B cell (primary cell): ENCODE measurements at regions not wholly inside any gene's neighbourhood (a gene's known extent, or its start where the extent isn't known, plus 50 kb on each side); places are given as distances from the start of the nearest gene placed in this dataset.

Source experiments
- ATAC-seq: fragments of 200-7000 bp; cut with Tn5 transposase; one replicate; pipeline ENCODE4 v1.10.0; 2021; ENCODE audit warnings: low read depth, mild to moderate bottlenecking, moderate number of reproducible peaks, moderate library complexity
- CTCF ChIA-PET: fragments of 350-600 bp; sonication (Branson Sonifier 250); formaldehyde crosslinking; loops from one replicate; lab custom pipeline; 2021; ENCODE audit warnings: antibody characterized with exemption, inconsistent platforms; lab: Charles Lee
- POLR2A ChIA-PET: fragments of 350-600 bp; sonication (Branson Sonifier 250); formaldehyde crosslinking; loops from one replicate; lab custom pipeline; 2021; ENCODE audit warnings: antibody characterized with exemption; lab: Charles Lee
- DNase-seq: peaks from one replicate; pipeline ENCODE4 v3.0.0; 2013
- H2AFZ ChIP-seq: 2 replicates; pipeline ENCODE4 v1.6.1; 2012; ENCODE audit warnings: mild to moderate bottlenecking, low read depth, low read length; ENCODE audit not compliant: insufficient read depth, poor library complexity, severe bottlenecking
- H3K27ac ChIP-seq, 2 donors: 1 replicate in 1 of 2; 2 replicates in 1 of 2; pipeline ENCODE4 v1.5.1; 2012 to 2013; ENCODE audit warnings: low read length in 2 of 2, mild to moderate bottlenecking in 2 of 2, moderate library complexity in 1 of 2
- H3K27me3 ChIP-seq, 4 experiments: fragments of 200-600 bp in 1 of 4; sonication (generic) in 1 of 4; replicated peaks in 1 of 4; 1 replicate in 2 of 4; 2 replicates in 2 of 4; pipeline versions ENCODE4 v1.6.1 to v1.7.0; 2013 to 2016; ENCODE audit warnings: low read length in 3 of 4, mild to moderate bottlenecking in 2 of 4, mixed read lengths in 1 of 4, moderate library complexity in 1 of 4; ENCODE audit not compliant: insufficient read depth in 4 of 4, control insufficient read depth in 3 of 4; ENCODE audit errors: control extremely low read depth in 1 of 4
- H3K36me3 ChIP-seq, 2 experiments: replicated peaks in 1 of 2; 1 replicate in 1 of 2; 2 replicates in 1 of 2; pipeline versions ENCODE4 v1.6.1 to v1.7.1; 2013; ENCODE audit warnings: low read length in 1 of 2; ENCODE audit not compliant: insufficient read depth in 2 of 2, control insufficient read depth in 1 of 2; ENCODE audit errors: control extremely low read depth in 1 of 2, extremely low read depth in 1 of 2
- H3K4me1 ChIP-seq, 2 donors: fragments of 200-600 bp in 1 of 2; sonication (generic) in 1 of 2; 1 replicate in 1 of 2; 2 replicates in 1 of 2; pipeline versions ENCODE4 v1.5.1 to v1.6.1; 2013 to 2017; ENCODE audit warnings: low read length in 2 of 2; ENCODE audit not compliant: control insufficient read depth in 2 of 2, insufficient read depth in 2 of 2
- H3K4me2 ChIP-seq: replicated peaks from 2 replicates; pipeline ENCODE3; 2012; ENCODE audit warnings: mild to moderate bottlenecking, low read depth, low read length; ENCODE audit not compliant: poor library complexity, severe bottlenecking
- H3K4me3 ChIP-seq, 5 experiments: fragments of 200-600 bp in 1 of 5; sonication (generic) in 1 of 5; 1 replicate in 3 of 5; 2 replicates in 2 of 5; pipeline versions ENCODE4 v1.5.1 to v1.7.0; 2011 to 2016; ENCODE audit warnings: low read length in 4 of 5, mild to moderate bottlenecking in 4 of 5, low read depth in 2 of 5, control low read depth in 1 of 5, moderate library complexity in 1 of 5; ENCODE audit not compliant: insufficient read depth in 1 of 5; ENCODE audit errors: control extremely low read depth in 1 of 5, extremely low read depth in 1 of 5
- H3K79me2 ChIP-seq: fragments of 200-600 bp; sonication (generic); one replicate; pipeline ENCODE4 v1.6.0; 2016; ENCODE audit warnings: low read length; ENCODE audit not compliant: control insufficient read depth, insufficient read depth
- H3K9ac ChIP-seq: fragments of 200-600 bp; sonication (generic); 2 replicates; pipeline ENCODE4 v1.6.1; 2017; ENCODE audit warnings: mild to moderate bottlenecking, low read length, moderate library complexity
- H3K9me3 ChIP-seq, 3 donors: one replicate each; pipeline versions ENCODE4 v1.6.1 to v1.7.1; 2013; ENCODE audit warnings: low read length in 2 of 3; ENCODE audit not compliant: control insufficient read depth in 2 of 3, insufficient read depth in 1 of 3; ENCODE audit errors: control extremely low read depth in 1 of 3
- H4K20me1 ChIP-seq: 2 replicates; pipeline ENCODE4 v1.6.0; 2012; ENCODE audit warnings: mild to moderate bottlenecking, low read length; ENCODE audit not compliant: insufficient read depth, control insufficient read depth, poor library complexity, severe bottlenecking
- H3K27ac Mint-ChIP-seq: one replicate; pipeline ENCODE4 v1.8.0; 2021; ENCODE audit warnings: mixed read lengths
- H3K27me3 Mint-ChIP-seq: one replicate; pipeline ENCODE4 v1.8.0; 2021; ENCODE audit warnings: mixed read lengths
- H3K4me1 Mint-ChIP-seq: one replicate; pipeline ENCODE4 v1.8.0; 2021; ENCODE audit warnings: mixed read lengths
- H3K4me3 Mint-ChIP-seq: one replicate; pipeline ENCODE4 v1.8.0; 2021; ENCODE audit warnings: mixed read lengths
- H3K9me3 Mint-ChIP-seq: one replicate; pipeline ENCODE4 v1.8.0; 2022; ENCODE audit warnings: mixed read lengths; ENCODE audit not compliant: insufficient read depth
- CTCF ChIP-seq: fragments of 200-600 bp; IDR thresholded peaks from one replicate; pipeline ENCODE4 v1.8.0; 2022; ENCODE audit warnings: antibody characterized with exemption, mild to moderate bottlenecking
- EZH2 ChIP-seq: IDR thresholded peaks from 2 replicates; pipeline ENCODE4 v1.6.1; 2012; ENCODE audit warnings: borderline replicate concordance, low read depth, mild to moderate bottlenecking, moderate library complexity, low read length; ENCODE audit not compliant: insufficient read depth, poor library complexity, severe bottlenecking
- WGBS: methylation state at CpG from one replicate; pipeline ENCODE4 v1.1.5; 2013; ENCODE audit warnings: missing lambda C conversion rate; ENCODE audit not compliant: insufficient coverage; 5-methylcytosine and 5-hydroxymethylcytosine counted together
- intact Hi-C: fragments of 100-400 bp; cut with micrococcal nuclease; formaldehyde crosslinking; loops from one replicate; pipeline ENCODE4 v1.10.0; 2022

DNA sequence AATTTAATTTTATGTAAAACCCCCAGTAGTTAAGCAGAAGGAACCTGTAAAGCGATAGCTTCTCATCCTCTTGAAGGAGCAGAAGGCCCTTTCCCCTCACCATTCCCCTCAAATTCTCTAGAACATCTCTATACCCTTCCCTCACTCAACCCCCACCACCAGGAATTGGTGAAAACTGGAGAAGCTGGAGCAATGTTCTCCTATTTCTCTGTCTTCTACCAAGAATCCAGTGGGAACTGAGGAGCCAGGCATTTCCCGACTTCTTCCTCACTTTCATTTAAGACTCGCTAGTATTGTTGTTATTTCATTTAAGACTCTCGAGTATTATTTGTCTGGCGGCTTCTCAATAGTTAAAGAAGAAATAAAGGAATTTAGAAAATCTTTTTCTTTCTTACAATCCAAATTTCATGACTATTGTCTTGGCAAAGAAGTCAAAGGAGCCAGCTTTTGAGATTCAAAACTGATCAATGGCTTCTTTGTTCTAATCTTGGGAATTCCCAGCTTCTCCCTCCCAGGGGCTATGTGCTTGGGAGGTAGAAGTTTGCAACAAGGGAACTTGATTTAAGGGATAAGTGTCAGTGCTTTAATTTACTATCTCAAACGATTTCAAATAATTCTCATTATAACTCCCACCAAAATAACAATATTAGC is 253.3 kb upstream of the ADGRL2 start:
- H3K9me3 ChIP-seq = no peaks in the 10 kb centered on the region
- TF ChIP-seq CTCF (no peak), EZH2 (no peak)
- H3K27me3 ChIP-seq = no peaks in the 10 kb centered on the region
- no peak overlapping the region for H3K4me3 Mint-ChIP-seq
- no peak overlapping the region for H3K27ac ChIP-seq
- H3K4me1 ChIP-seq = no peaks in the 10 kb centered on the region
- H3K27me3 Mint-ChIP-seq = no peaks in the 10 kb centered on the region
- H3K4me2 ChIP-seq = no peak overlapping the region
- no peak overlapping the region for H2AFZ ChIP-seq
- 100% methylated on average over 1 of the region's 6 CpGs for WGBS
- H3K36me3 ChIP-seq = no peaks in the 10 kb centered on the region
- no peaks in the 10 kb centered on the region for H3K79me2 ChIP-seq
- CTCF ChIA-PET = no interaction called here
- POLR2A ChIA-PET = no interaction called here
- no peak overlapping the region for H3K27ac Mint-ChIP-seq
- DNase-seq = no peak
- H3K9ac ChIP-seq = no peak overlapping the region
- H4K20me1 ChIP-seq = no peaks in the 10 kb centered on the region
- no peaks in the 10 kb centered on the region for H3K4me1 Mint-ChIP-seq
- intact Hi-C loops = no loop called here
- ATAC-seq = no peak
- H3K4me3 ChIP-seq = no peak overlapping the region
- H3K9me3 Mint-ChIP-seq = no peaks in the 10 kb centered on the region

GRCh38 chr1:81545734-81546133 is 255.0 kb upstream of the ADGRL2 start:
- H3K27ac Mint-ChIP-seq = no peak overlapping the region
- 100% methylated on average over 3 of the region's 6 CpGs for WGBS
- Histone ChIP-seq H3K4me2 (no peak overlapping the region), H3K27ac (no peak overlapping the region), H3K4me1 (no peaks in the 10 kb centered on the region), H3K4me3 (no peak overlapping the region), H3K79me2 (no peaks in the 10 kb centered on the region), H2AFZ (no peak overlapping the region), H3K9me3 (no peaks in the 10 kb centered on the region), H3K27me3 (no peaks in the 10 kb centered on the region), H3K36me3 (no peaks in the 10 kb centered on the region), H4K20me1 (no peaks in the 10 kb centered on the region), H3K9ac (no peak overlapping the region)
- ChIA-PET POLR2A (no interaction called here), CTCF (no interaction called here)
- TF ChIP-seq CTCF = no peak
- TF ChIP-seq EZH2 = no peak
- DNase-seq (no peak), ATAC-seq (no peak)
- no peaks in the 10 kb centered on the region for H3K27me3 Mint-ChIP-seq
- intact Hi-C loops = no loop called here
- H3K9me3 Mint-ChIP-seq = no peaks in the 10 kb centered on the region
- H3K4me3 Mint-ChIP-seq = no peak overlapping the region
- no peaks in the 10 kb centered on the region for H3K4me1 Mint-ChIP-seq
